ENCODE measurements at regions not wholly inside any gene's neighbourhood (a gene's known extent, or its start where the extent isn't known, plus 50 kb on each side); places are given as distances from the start of the nearest gene placed in this dataset.

- no peak for TF ChIP-seq CTCF (IDR thresholded peaks at IDR 0.05; ENCODE audit: insufficient read depth, low read depth, low read length)
- no peak overlapping the region for H3K4me3 ChIP-seq (ENCODE audit: low read depth, low read length)
- DNase-seq (ENCODE audit: low read depth): no peak
These were observed 435.2 kb upstream of the SUCLG2 start for GRCh38 chr3:68089572-68090011.

- DNase-seq (ENCODE audit: low read depth): no peak
- no peak for TF ChIP-seq CTCF (IDR thresholded peaks at IDR 0.05; ENCODE audit: insufficient read depth, low read depth, low read length)
- no peak overlapping the region for H3K4me3 ChIP-seq (ENCODE audit: low read depth, low read length)
These were observed 434.2 kb upstream of the SUCLG2 start for GRCh38 chr3:68088636-68089035.

- no peak for DNase-seq (ENCODE audit: low read depth)
- no peak for TF ChIP-seq CTCF (IDR thresholded peaks at IDR 0.05; ENCODE audit: insufficient read depth, low read depth, low read length)
- H3K4me3 ChIP-seq (ENCODE audit: low read depth, low read length): no peak overlapping the region
These were observed 433.8 kb upstream of the SUCLG2 start for GRCh38 chr3:68088216-68088615.

- H3K4me3 ChIP-seq (ENCODE audit: low read depth, low read length): no peak overlapping the region
- DNase-seq (ENCODE audit: low read depth): no peak
- no peak for TF ChIP-seq CTCF (IDR thresholded peaks at IDR 0.05; ENCODE audit: insufficient read depth, low read depth, low read length)
These were observed 417.6 kb upstream of the SUCLG2 start for GRCh38 chr3:68072062-68072461.

- no peak overlapping the region for H3K4me3 ChIP-seq (ENCODE audit: low read depth, low read length)
- no peak for TF ChIP-seq CTCF (IDR thresholded peaks at IDR 0.05; ENCODE audit: insufficient read depth, low read depth, low read length)
- no peak for DNase-seq (ENCODE audit: low read depth)
These were observed 415.8 kb upstream of the SUCLG2 start for GRCh38 chr3:68070186-68070585.

GRCh38 chr3:68067314-68067713, 412.9 kb upstream of the SUCLG2 start:
- DNase-seq (ENCODE audit: low read depth): no peak
- no peak overlapping the region for H3K4me3 ChIP-seq (ENCODE audit: low read depth, low read length)
- TF ChIP-seq CTCF (IDR thresholded peaks at IDR 0.05; ENCODE audit: insufficient read depth, low read depth, low read length): no peak

GRCh38 chr3:68062926-68063325, 408.5 kb upstream of the SUCLG2 start:
- no peak for DNase-seq (ENCODE audit: low read depth)
- TF ChIP-seq CTCF (IDR thresholded peaks at IDR 0.05; ENCODE audit: insufficient read depth, low read depth, low read length): no peak
- no peak overlapping the region for H3K4me3 ChIP-seq (ENCODE audit: low read depth, low read length)
